HFF-Myc (cell line): ENCODE measurements at regions not wholly inside any gene's neighbourhood (a gene's known extent, or its start where the extent isn't known, plus 50 kb on each side); places are given as distances from the start of the nearest gene placed in this dataset.

ENCODE experiments used
- DNase-seq: peaks from one replicate; pipeline ENCODE4 v3.0.0-alpha.2; 2011; ENCODE audit warnings: low read depth; ENCODE audit errors: extremely low read depth
- H3K4me3 ChIP-seq: replicated peaks from 2 replicates; pipeline ENCODE4 v1.5.1; 2011; ENCODE audit warnings: low read depth, mild to moderate bottlenecking, control low read depth, low read length
- TF ChIP-seq, protein P1 (sequence below): IDR thresholded peaks from 2 replicates; pipeline ENCODE4 v1.5.1; 2012; ENCODE audit warnings: mild to moderate bottlenecking, low read depth, low read length, control low read depth; ENCODE audit errors: missing control alignments

DNA sequence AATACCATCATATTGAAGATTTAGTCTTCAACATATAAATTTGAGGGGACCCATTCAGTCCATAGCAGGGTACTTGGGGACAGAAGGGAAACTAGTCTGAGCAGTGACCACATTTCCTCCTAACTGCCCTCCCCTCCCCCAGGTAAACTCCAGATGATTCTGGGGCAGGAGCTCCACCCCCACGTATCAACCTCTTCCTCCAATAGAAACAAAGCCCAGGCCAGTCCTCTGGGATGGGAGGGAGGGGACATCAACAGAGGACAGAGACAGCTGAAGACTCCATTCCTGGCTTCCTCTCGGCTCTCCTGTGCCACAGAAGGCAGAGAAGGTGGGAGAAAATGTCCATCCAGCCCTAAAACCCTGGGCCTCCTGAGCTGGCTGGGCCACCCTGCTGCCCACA, 85.0 kb upstream of the TOP1 start:
- no peak overlapping the region for H3K4me3 ChIP-seq
- TF ChIP-seq, protein P1, sequence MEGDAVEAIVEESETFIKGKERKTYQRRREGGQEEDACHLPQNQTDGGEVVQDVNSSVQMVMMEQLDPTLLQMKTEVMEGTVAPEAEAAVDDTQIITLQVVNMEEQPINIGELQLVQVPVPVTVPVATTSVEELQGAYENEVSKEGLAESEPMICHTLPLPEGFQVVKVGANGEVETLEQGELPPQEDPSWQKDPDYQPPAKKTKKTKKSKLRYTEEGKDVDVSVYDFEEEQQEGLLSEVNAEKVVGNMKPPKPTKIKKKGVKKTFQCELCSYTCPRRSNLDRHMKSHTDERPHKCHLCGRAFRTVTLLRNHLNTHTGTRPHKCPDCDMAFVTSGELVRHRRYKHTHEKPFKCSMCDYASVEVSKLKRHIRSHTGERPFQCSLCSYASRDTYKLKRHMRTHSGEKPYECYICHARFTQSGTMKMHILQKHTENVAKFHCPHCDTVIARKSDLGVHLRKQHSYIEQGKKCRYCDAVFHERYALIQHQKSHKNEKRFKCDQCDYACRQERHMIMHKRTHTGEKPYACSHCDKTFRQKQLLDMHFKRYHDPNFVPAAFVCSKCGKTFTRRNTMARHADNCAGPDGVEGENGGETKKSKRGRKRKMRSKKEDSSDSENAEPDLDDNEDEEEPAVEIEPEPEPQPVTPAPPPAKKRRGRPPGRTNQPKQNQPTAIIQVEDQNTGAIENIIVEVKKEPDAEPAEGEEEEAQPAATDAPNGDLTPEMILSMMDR, result no peak
- DNase-seq, result no peak

DNA sequence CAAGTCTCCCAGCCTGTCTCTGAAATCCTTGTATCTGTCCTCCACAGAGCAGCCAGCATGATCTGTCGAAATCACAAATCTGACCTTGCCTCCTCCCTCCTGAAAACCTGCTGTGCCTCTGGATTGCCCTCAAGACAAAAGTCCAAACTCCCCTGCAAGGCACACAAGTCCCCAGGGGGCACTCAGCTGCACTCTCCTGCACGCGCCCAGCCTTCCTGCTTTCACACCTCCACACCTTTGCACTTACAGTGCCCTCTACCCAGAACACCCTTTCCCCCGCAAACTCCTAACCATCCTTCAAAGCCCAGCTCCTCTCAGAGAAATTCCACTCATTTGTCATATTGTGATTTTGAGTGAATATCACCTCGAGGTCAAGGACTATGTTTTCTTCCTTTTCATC, 83.4 kb upstream of the TOP1 start:
- TF ChIP-seq, protein P1, result no peak
- no peak for DNase-seq
- no peak overlapping the region for H3K4me3 ChIP-seq

DNA sequence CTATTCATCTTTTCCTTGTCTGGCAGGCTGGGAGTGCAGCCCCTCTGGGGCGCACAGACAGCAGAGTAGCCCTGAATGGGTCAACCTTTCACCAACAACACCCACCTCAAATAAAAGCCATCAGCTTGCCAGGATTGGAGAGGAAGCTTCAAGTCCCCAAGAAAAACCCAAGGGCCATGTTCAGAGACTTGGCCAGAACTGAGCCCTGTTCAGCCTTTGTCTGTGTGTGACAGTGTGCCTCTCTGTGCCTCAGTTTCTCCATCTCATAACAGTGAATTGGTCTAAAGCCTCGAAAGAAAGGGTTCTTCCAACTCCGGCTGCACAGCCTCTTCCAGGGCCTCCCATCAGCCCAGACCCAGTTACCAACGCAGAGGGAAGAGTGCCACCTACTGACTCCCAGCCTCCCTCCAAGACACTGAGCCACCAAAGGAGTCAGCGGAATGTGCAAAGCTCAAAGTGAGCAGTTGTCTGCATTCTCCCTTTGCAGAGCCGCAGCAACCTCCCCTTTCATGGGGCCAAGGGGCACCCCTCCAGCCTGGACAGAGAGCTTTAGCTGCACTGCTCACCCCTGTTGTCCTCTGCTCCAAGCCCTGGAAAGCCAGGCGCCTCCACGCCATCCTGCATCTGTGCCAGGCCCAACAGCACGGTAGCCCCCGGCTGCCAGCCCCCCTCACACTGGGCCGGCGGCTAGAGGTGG, 82.7 kb upstream of the TOP1 start:
- TF ChIP-seq, protein P1, result peak; percentile 75
- DNase-seq, result no peak
- H3K4me3 ChIP-seq, result no peak overlapping the region

DNA sequence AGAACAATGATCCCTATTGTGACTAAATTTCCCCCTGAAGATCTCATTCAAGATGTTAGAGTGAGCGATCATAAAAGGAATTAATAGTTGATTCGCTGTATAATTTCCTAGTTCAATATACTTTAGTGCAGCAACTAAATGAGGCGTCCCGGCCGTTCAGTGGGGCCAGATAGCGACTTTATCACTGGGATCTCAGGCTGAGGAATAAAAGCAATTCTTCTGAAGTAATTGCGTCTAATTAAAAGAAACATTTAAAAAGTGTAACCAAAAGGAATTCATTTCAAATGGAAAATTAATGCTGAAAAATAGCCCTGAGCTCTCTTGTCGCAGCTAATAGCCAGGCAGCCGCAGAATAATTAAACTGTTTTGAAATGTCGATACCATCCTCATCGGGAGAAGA, 82.2 kb upstream of the TOP1 start:
- H3K4me3 ChIP-seq, result no peak overlapping the region
- TF ChIP-seq, protein P1, result no peak
- DNase-seq, result no peak

DNA sequence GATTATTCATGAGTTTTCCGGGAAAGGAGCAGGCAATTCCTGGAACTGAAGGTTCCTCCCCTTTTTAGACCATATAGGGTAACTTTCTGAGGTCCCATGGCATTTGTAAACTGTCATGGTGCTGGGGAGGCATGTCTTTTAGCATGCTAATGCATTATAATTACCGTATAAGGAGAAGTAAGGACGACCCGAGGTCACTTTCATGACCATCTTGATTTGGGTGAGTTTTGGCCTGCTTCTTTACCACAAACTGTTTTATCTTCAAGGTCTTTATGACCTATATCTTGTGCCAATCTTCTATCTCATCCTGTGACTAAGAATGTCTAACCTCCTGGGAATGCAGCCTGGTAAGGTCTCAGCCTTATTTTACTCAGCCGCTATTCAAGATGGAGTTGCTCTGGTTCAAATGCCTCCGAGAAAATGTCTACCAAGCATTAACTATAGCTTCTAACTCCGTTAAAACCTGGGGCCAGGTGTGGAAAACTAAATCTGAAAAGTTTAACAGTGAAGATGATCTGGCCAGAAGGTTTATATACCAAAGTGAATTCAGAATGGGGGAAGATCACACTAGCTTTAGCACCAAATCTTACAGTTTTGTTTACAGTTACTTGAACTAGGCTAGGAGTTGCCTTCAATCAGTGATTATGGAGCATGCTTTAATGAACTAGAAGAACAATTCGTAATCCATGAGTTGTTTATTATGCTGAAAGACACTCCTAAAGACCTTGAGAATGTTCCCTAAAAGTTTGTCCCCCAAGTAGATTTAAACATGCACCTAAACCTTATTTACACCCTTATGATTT, 80.0 kb upstream of the TOP1 start:
- no peak for DNase-seq
- TF ChIP-seq, protein P1, result no peak
- no peak overlapping the region for H3K4me3 ChIP-seq

DNA sequence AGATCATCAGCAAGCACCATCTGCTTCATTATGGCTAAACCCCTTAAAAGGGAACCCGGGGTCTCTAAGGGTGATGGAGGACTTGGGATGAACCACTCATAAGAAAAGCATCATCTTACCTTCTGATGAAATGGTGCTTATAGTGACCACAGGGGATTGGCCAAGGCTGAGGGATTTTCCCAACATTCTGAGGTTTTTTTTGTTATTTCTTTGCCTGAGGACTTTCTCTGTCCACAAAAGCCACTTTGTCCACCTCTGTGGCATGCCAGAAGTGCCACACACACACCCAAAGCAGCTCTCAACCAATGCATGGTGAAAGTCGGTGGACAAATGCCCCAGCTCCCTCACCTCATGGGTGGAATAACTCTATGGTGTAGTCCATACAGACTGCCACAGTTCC, 79.3 kb upstream of the TOP1 start:
- TF ChIP-seq, protein P1, result no peak
- no peak overlapping the region for H3K4me3 ChIP-seq
- no peak for DNase-seq
